ENCODE measurements at regions not wholly inside any gene's neighbourhood (a gene's known extent, or its start where the extent isn't known, plus 50 kb on each side); places are given as distances from the start of the nearest gene placed in this dataset.
A peak's percentile ranks its signal among the peaks of the same experiment; 100 is the strongest.
"Not testable (repeated sequence)": the region's sequence is repeated elsewhere in the genome, so short reads cannot be mapped to it uniquely, and the experiment has no call there.

DNA sequence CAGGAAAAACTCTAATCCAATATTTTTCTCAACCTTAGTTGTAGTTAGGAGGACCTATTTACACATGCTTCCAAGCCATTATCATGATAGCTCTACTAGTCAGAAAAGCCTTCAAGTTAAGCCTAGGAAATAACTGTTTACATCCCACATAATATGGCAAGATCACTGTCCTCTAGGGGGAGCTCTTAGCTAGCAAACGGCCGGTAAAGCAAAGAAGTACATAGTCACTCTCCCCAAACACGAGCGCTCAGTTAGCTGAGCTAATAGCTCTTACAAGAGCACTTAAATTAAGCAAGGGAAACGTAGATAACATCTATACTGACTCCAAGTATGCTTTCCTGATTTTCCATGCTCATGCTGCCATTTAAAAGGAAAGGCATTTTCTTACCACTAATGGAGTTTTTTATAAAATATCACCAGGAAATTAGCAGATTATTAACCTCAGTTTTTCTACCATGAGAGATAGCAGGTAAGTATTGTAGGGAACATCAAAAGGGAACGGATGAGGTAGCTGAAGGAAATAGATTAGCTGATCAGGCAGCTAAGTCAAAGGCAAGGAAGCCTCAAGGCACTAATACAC is 100.6 kb upstream of the PABPC3 start:
- DNase-seq (ENCODE audit: low spot score), result peak; percentile 82

DNA sequence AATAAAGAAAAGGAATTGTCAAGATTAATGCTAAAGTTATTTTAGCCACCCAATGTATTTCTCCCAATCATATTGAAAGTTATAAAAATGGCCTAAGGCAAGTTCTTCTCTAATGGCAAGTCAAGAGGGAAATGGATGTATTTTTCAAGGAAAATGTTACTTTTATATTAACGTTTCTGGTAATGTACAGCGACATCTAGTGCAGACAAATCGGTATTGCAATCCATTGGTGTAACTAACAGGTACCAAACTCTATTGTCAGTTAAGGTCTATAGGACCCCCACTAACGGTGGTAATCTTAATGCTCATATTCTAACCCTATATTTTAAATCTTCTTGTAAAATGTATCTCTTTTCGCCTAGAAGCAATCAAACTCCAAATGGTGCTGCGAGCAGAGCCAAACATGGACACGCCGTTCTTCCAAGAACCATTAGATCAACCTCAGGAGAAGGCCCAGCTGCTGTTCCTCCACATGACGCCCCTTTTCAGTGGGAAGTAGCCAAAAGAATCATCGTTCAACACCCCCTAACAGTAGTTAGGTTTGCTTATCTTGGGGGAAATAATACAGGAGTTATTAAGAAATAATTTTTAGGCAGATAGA is 98.5 kb upstream of the PABPC3 start:
- peak; percentile 42 for DNase-seq (ENCODE audit: low spot score)

- DNase-seq (ENCODE audit: low spot score), result no peak
Measured at GRCh38 chr13:24998433-24998832, 97.5 kb upstream of the PABPC3 start.

- no peak for DNase-seq (ENCODE audit: low spot score)
Measured at GRCh38 chr13:25001476-25002206, 94.3 kb upstream of the PABPC3 start.

DNA sequence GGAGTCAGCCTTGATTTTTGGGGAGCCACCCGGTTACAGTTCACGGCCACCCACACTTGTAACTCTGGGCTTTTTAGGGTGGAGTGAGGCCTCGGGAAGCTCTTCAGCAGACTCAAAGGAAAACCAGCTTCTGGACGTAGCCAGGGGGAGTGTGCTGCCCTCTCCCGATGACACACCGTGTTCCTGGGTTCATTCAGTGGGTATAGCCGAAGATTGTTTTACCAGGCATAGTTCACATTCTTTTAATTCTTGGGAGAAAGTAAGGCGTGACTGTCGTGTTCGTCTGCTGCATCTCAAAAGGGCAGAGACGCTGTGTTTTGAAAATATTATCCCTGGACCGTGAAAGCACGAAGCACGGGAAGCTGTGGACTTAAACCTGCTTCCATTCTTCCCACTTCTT is 93.6 kb upstream of the PABPC3 start:
- peak; percentile 25 for DNase-seq (ENCODE audit: low spot score)

DNA sequence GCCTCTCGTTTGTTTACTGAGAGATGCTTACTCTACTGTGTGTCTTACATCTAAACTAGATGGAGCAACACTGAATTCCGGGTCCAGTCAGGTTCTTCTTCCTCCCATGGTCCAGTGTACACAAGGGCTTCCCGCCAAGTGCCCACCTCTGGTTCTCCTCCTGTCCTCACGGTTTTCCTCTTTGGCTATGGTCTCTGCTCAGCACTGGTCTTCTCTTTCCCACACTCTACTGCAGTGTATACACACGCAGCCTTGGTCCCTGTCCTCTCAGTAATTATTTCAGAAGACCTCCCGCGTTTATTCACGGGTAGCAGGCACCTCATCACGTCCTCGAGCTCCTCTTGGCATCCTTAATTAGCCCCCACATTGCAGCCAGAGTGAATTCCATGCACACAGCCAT is 91.4 kb upstream of the PABPC3 start:
- DNase-seq (ENCODE audit: low spot score), result not testable (repeated sequence)

DNA sequence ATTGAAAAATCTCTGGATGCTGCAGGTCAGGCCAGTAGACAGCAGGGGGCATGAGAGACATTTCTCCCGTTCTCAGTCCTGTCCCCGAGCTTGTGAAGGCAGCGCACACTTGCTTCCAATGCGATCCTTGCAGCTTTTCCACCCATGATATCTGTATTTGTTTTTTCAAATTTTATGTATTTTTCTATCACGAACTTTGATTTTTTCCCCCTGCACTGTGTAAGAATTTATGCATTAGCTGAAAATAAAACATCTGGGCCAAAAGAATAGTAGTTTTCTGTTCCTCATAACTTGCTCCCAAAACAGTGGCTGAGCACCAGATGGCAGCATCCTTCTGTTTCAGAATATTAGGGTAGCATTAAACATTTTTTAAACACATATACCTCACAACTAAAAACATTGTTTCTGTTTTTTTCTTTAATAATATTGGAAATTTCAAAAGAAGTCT is 90.9 kb upstream of the PABPC3 start:
- DNase-seq (ENCODE audit: low spot score), result peak; percentile 47

DNA sequence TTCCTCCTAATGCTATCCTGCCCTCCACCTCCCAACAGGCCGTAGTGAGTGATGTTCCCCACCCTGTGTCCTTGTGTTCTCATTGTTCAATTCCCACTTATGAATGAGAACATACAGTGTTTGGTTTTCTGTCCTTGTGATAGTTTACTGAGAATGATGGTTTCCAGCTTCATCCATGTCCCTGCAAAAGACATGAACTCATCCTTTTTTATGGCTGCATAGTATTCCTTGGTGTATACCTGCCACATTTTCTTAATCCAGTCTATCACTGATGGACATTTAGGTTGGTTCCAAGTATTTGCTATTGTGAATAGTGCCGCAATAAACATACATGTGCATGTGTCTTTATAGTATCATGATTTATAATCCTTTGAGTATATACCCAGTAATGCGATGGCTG is 88.5 kb upstream of the PABPC3 start:
- not testable (repeated sequence) for DNase-seq (ENCODE audit: low spot score)

DNA sequence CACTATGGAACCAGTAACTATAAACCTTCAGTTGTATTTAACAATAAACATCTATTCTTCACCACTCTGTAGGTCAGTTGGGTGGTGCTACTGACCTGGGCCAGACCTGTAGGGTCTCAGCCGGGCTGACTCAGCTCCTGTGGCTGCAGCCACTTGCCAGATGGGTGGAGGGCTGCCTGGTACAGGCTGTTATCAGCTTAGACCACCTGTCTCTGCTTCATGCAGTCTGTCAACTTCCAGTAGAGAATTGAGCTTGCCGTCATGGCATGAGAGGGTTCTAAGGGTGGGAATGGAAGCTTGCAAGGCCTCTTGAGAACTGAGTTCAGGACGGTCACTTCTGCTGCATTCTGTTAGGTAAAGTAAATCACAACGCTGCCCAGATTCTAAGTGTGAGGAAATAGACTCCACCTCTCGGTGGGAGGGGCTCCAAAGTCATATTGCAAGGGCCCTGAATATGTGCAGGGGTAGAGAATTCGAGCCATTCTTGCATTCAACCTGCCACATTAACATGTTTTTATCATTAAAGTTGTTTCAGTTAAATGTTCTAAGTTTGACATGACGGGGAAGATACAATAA is 81.5 kb upstream of the PABPC3 start:
- DNase-seq (ENCODE audit: low spot score), result not testable (repeated sequence)

DNA sequence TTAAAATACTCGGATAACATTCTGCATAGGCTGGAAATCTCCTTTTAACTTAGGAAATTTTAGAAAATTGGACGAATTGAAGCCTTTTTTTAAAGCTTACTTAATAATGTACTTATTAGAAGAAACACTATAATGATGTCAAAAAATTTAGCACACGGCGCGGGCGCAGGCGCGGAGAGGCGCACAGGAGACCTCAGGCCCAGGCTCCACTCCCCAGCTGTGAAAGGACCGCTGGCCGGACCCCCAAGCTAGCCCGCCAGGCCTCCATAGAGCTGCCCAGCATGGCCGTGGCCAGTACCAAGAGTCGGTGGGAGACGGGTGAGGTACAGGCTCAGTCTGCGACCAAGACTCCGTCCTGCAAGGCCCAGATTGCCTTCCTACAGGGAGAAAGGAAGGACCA is 78.8 kb upstream of the PABPC3 start:
- DNase-seq (ENCODE audit: low spot score), result not testable (repeated sequence)

GRCh38 chr13:25017808-25018728 is 77.9 kb upstream of the PABPC3 start:
- DNase-seq (ENCODE audit: low spot score), result not testable (repeated sequence)

DNA sequence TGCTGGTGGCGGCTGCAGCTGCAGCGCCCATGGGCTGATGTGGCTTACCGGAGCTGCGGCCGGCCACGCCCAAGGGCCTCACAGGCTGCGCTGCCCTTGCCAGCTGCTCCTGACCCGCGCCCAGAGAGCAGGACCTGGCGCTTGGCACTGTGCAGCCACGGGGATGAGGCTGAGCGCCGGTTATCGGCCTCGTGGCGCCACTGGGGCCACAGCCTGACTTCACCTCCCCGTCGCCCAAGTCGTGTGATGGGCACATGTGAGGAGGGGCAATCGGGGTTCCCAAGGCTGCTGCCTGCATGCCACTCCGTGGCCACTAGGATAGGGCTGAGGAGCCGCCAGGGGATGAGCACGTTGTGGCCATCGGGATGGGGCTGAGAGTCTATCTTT is 77.2 kb upstream of the PABPC3 start:
- DNase-seq (ENCODE audit: low spot score), result no peak

GRCh38 chr13:25019741-25020140 is 76.2 kb upstream of the PABPC3 start:
- DNase-seq (ENCODE audit: low spot score), result not testable (repeated sequence)

DNA sequence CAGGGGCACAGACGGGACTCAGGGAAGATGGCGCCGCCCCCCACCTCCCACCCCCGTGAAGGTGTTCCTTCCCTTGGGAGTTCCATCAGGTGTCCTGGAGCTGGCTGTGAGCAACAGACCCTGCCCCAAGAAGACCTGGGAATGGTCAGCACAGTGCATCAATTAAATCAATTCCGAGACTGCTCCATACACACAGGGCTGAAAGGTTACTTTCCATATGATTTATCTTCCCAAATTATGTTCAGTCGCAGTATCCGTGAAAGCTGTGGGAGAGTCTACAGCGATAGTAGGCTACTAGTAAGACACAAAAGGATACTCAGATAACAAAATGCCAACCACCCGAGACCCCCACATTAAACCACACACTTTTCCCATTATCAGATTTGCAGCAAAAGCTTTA is 71.8 kb upstream of the PABPC3 start:
- DNase-seq (ENCODE audit: low spot score), result no peak

GRCh38 chr13:25032160-25032559 is 63.8 kb upstream of the PABPC3 start:
- DNase-seq (ENCODE audit: low spot score), result no peak

DNA sequence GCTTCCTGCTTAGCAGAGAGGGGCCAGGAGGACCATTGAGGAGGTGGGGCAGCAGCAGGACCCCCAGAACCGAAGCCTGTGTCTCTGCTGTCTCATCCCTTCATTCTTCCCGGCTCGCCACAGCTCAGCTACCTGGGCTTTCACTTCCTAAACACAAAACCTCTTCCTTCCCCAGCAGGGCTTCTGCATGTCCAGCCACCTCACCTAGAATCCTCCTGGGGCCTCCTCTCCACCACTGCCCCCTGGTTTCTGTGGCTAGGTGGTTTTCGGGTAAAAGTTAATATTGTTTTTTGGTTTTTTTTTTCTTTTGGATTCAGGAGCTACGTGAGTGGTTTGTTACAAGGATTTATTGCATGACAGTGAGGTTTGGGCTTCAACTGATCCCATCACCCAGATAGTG is 61.8 kb upstream of the PABPC3 start:
- DNase-seq (ENCODE audit: low spot score), result no peak

DNA sequence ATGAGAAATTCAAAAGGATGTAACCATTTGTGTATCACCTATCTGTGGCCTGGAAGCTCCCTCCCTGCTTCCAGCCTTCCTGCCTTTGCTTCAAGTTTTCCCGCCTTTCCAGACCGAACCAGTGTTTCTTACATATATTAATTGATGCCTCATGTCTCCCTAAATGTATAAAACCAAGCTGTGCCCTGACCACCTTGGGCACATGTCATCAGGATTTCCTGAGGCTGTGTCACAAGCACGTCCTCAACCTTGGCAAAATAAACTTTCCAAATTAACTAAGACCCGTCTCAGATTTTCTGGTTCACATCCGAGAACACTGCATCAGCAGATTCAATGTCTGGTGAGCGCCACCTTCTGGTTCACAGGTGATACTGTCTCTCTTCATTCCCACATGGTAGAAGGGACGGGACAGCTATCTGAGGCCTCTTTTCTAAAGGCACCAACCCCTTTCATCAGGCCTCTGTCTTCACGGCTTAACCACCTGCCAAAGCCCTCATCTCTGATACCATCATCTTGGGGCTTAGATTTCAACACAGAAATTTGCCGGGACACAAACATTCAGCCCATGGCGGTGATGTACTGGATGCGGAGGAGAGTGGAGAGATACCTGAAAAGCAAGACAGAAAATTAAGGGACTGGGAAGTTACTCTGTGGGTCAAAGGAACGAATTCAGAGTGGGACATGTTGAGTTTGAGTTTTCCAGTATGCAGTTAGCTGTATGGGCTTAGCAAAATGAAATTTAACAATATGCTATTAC is 58.7 kb upstream of the PABPC3 start:
- peak; percentile 71 for DNase-seq (ENCODE audit: low spot score)

DNA sequence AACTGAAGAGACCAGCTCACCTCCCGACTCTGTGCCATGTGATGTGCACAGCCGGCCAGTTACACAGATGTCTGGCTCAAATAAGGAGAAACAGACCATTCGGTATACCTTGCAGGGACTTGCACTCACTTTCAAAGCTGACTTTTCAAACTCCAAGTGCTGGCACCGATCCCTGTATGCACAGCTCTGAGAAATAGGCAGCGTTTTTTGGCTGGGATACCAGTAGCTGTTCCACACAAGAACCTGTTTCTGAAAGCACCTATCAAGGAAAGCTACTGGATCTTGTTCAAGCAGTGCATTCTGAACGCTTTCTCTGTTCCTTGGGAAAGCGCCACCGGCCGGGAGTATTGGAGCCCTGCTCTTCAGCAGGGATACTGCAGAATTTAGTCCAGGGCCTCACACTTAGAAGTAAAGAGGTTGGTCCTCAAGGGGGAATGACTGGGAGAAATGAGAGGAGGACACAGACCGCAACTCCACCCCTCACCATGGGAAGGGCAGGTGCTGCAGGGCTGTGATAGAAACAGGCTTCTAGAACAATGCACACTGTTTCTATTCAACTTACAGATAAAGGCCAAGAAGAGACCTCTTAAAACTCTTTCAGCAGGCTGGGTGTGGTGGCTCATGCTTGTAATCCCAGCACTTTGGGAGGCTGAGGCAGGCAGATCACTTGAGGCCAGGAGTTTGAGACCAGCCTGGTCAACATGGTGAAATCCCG is 53.6 kb upstream of the PABPC3 start:
- no peak for DNase-seq (ENCODE audit: low spot score)

DNA sequence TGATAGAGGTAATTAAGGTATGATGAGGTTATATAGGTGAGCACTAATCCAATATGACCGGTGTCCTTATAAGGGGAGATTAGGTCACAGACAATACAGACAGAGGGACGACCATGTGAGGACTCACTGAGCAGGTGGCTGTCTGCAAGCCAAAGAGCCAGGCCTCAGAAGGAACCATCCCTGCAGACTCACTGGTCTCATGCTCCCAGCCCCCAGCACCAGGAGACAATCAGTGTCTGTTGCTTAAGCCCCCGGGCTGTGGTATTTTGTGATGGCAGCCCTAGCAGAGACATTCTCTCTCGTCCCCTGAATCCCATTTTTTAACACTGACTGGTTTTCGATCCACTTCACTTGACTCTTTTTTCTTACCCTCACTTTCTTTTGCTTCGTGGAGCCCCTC is 51.9 kb upstream of the PABPC3 start:
- DNase-seq (ENCODE audit: low spot score), result no peak

Measured in GM03348 (cell line).